Epidermal melanocyte (primary cell): ENCODE measurements at regions not wholly inside any gene's neighbourhood (a gene's known extent, or its start where the extent isn't known, plus 50 kb on each side); places are given as distances from the start of the nearest gene placed in this dataset.

Experiments used
- DNase-seq: peaks from one replicate; pipeline ENCODE4 v3.0.0; 2011; ENCODE audit warnings: low spot score; ENCODE audit not compliant: insufficient read length

DNA sequence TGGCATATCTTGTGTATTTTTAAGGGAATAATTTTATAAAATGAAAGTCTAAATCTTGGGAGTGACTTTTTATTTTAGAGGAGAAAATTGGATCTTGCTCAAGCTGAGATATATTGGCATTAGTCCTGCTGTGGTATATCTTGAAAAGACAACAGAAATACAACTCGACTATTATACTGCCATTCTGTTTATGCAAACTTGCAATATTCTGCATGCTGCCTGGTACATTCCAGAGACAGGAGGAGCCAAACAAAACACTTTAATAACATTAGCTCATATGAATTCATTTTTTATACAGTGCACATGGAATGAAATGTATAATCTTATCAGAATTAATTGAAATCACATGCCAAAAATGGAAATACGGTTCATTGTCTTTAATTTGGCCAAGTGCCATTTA lies 176.0 kb upstream of the NRIP1 start:
- DNase-seq: no peak

- DNase-seq: no peak
Observed at GRCh38 chr21:15241997-15242736, 177.4 kb upstream of the NRIP1 start.

DNA sequence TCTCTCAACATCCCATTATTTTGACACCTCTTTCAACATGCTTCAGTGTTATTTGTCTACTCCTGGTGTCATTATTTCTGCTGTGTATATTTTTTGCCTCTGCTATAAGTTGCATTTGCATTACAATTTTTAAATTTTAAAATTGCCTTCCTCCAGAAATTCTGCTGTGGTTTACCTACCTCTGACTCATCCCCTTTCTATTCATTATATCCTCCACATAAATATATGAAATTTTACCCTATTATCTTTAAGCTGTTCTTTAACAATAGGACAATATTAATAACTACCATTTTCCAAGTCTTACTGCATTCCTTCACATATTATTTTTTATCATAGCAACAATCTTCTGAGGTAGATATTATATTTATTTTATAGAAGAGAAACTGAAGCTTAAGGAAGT lies 178.1 kb upstream of the NRIP1 start:
- no peak for DNase-seq

DNA sequence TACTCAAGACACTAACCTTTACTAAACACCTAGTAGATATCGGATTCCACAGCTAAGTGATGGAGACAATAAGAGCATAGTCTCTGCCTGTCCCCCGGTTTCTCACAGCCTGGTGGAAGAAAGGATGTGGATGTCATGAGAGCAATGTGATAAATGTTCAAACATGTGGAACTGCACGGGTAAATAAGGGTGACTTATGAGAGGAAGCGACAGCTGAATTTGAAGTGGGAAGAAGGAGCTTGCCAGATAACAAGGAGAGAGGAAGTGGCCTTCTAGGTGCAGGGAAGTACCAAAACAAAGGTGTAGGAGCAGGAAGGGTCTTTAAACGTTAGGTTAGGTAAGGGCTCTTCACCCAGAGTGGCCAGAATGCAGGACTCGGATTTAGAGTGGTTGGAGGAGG lies 178.6 kb upstream of the NRIP1 start:
- DNase-seq: no peak

DNA sequence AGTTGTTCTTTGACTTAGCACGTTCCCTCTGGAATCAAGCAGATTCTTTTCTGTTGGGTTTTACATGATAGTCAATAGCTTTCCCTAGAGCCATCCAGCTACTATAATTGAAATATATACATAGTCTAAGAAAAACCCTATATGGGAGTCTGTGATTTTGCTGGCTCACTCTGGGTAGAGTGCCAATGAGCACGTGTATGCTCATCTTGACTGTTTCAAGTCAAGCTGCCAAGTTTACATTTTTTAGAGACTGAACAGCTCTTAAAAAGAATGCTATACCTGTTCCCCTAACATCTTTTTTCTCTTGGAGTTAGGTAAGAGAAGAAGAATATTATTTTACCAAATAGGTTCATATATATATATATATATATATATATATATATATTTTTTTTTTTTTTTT lies 182.8 kb upstream of the NRIP1 start:
- no peak for DNase-seq

GRCh38 chr21:15249285-15249993 lies 184.6 kb upstream of the NRIP1 start:
- no peak for DNase-seq

- no peak for DNase-seq
Observed at GRCh38 chr21:15250384-15250783, 185.6 kb upstream of the NRIP1 start.

- no peak for DNase-seq
Observed at GRCh38 chr21:15252431-15252830, 187.6 kb upstream of the NRIP1 start.

GRCh38 chr21:15254111-15254510 lies 189.3 kb upstream of the NRIP1 start:
- no peak for DNase-seq

GRCh38 chr21:15255261-15255660 lies 190.5 kb upstream of the NRIP1 start:
- no peak for DNase-seq

DNA sequence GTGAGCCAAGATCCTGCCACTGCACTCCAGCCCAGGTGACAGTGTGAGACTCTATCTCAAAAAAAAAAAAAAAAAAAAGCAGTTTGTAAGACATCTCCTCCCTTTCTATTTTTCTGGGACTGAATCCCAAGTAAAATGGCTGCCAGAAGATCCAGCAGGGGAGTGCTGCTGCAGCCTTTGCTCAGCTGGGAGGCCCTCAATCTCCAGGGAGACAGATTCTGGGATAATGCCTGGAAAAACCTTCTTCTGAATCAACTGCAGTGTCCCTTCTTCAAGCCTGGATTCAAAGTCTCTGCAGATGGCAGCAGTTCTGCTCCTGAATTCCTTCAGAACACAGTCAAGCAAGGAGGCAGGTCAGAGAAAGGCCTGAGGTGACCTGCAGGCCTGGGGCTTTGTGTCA lies 191.0 kb upstream of the NRIP1 start:
- no peak for DNase-seq

- DNase-seq: no peak
Observed at GRCh38 chr21:15256996-15257395, 192.2 kb upstream of the NRIP1 start.

GRCh38 chr21:15257646-15258045 lies 192.8 kb upstream of the NRIP1 start:
- DNase-seq: no peak

GRCh38 chr21:15259824-15260223 lies 195.0 kb upstream of the NRIP1 start:
- no peak for DNase-seq

DNA sequence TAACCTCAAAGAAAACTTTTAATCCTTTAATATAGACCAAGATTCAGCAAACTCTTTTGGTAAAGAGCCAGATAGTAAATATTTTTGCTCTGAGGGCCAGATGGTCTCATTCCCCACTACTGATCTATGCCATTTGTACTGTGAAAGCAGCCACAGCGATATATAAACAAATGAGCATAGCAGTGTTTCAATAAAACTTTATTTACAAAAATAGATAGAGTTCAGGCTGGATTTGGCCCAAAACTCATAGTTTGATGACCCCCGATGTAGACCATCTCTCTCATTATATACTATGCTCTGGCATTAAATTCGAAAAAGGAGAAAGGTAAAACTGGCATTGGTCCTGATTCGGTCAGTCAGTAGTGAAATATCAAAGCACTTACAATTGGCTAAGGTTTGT lies 195.8 kb upstream of the NRIP1 start:
- no peak for DNase-seq

DNA sequence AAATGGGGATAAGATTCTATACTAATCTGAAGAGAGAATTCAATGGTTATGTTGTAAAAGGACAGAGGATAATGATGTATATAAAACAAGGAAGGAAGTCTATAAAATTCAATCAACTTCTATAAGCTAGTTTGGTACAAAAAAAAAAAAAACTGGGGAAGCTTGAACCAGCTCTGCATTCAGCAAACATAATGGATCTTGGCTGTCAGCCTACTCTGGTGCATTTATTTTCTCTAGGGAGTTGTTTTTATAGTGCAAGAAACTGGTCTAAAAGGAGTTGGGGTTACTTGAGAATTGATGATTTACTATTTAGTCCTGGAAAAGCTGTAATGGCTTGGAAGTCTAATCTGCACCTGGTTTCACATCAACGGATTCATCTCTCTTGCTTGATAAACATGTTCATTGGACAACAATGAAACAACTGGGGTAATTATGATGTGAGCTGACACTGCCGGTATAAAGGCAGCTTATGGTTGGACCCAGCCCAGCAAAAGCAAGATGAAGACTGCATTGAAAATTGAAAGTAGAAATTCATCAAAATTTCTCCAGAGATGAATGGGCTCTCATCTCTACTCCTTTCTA lies 199.4 kb upstream of the NRIP1 start:
- DNase-seq: no peak

DNA sequence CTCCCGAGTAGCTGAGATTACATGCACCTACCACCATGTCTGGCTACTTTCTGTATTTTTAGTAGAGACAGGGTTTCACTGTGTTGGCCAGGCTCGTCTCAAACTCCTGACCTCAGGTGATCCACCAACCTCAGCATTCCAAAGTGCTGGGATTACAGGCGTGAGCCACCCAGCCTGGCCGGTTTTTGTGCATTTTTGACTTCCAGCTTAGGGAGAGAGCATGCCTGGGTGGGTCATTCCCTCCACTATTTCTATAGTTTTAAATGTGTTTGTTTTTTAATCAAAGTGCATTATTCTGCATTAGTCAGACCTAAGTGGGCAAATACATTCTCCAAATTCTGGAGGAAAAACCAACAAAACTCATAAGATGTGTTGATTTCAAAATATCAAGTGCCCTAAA lies 207.4 kb upstream of the NRIP1 start:
- DNase-seq: no peak

DNA sequence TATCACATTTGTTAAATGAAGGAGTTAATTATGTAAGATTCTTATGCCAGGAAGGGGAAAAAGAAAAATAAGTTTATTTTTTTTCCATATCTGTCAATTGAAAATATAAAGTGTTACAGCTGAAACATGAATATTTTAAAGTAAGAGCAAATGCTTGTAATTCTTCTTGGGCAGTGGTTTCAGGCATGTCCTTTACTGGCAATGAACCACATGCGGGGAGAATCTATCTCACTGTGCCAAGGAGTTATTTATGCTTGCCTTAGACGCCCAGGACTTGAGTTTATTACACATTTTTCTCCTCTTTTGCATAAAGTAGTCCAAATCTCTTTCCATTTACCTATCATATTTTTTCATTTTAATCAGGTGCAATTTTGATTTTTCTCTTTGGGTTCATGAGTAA lies 207.8 kb upstream of the NRIP1 start:
- DNase-seq: no peak

- no peak for DNase-seq
Observed at GRCh38 chr21:15273244-15273643, 208.4 kb upstream of the NRIP1 start.

- no peak for DNase-seq
Observed at GRCh38 chr21:15274701-15275485, 210.1 kb upstream of the NRIP1 start.

DNA sequence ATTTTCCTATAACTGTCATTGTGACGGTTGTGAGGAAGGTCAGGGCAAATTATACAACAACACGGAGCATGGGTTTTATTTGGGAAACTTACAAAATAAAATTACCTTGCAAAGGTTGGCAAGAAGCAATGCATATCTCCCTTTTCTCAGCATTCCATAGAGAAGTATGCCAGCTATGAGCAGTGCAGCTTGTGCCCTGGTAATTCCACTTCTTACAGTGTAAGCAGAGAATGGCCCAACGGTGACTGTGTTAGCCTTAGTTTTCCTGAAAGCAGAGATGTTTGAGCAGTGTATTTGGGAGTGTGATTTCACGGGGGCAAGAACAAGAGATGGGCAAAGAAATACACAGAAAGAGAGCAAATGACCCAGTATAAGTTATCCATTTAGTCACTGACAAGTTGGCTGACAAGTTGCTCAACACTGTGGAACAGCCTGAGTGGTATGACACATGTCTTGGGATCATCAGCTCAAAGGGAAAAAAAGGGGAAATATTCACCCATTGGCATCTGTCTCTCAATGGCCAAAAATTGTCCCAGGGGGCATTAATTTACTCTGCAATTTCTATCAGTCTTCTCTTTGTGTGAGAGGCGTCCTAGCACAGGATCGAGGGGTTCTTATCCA lies 210.9 kb upstream of the NRIP1 start:
- no peak for DNase-seq

GRCh38 chr21:15276243-15276642 lies 211.4 kb upstream of the NRIP1 start:
- DNase-seq: no peak
